GM23248 (cell line): ENCODE measurements at regions not wholly inside any gene's neighbourhood (a gene's known extent, or its start where the extent isn't known, plus 50 kb on each side); places are given as distances from the start of the nearest gene placed in this dataset.

Experiments
- EZH2 ChIP-seq: fragments of 200-600 bp; sonication (generic); IDR thresholded peaks from 2 replicates; pipeline ENCODE4 v1.6.1; 2018; ENCODE audit warnings: antibody characterized with exemption, mild to moderate bottlenecking; ENCODE audit not compliant: insufficient read depth, poor library complexity, severe bottlenecking
- EZH2phosphoT487 ChIP-seq: fragments of 200-600 bp; sonication (generic); IDR thresholded peaks from 2 replicates; pipeline ENCODE4 v1.6.1; 2018; ENCODE audit warnings: antibody characterized with exemption, moderate library complexity, mild to moderate bottlenecking, low read depth; ENCODE audit not compliant: insufficient read depth

DNA sequence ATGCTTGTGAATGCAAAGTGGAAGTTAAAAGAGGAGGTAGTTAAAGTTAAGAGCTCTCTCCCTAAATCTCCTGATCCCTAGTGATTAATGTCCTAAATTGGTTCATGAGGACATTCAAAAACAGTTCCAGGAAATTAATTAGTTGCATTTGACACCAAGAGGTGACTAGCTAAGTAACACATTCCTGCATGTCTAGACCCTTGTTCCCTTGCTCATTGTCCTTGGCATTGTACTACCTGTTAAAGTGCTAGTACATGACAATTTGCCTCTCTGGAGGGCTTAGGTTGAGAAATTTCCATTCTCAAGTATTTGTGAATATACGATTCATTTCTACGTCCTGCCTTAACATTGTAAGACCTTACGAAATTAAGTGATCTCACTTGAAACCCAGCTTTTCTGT lies 278.6 kb upstream of the CDH10 start:
- TF ChIP-seq EZH2phosphoT487 = no peak
- TF ChIP-seq EZH2 = no peak
